ENCODE measurements at regions not wholly inside any gene's neighbourhood (a gene's known extent, or its start where the extent isn't known, plus 50 kb on each side); places are given as distances from the start of the nearest gene placed in this dataset.

- TF ChIP-seq E2F8 (IDR thresholded peaks at IDR 0.05; ENCODE audit: low read depth, partially characterized antibody) = no peak
- TF ChIP-seq POLR2AphosphoS2 (IDR thresholded peaks at IDR 0.05; ENCODE audit: low read depth, low read length) = no peak
- no peak for TF ChIP-seq KDM1A (IDR thresholded peaks at IDR 0.05; ENCODE audit: borderline replicate concordance)
- no peak for TF ChIP-seq ASH2L (IDR thresholded peaks at IDR 0.05; ENCODE audit: borderline replicate concordance, low read depth)
- TF ChIP-seq IRF3 (IDR thresholded peaks at IDR 0.05) = no peak
- TF ChIP-seq CHD4 (IDR thresholded peaks at IDR 0.05) = no peak
- no peak for TF ChIP-seq LARP7 (IDR thresholded peaks at IDR 0.05)
- no peak for TF ChIP-seq ZBTB33 (IDR thresholded peaks at IDR 0.05)
- no peak for TF ChIP-seq GABPA (IDR thresholded peaks at IDR 0.05; ENCODE audit: low read depth)
- no peak for TF ChIP-seq RAD51 (IDR thresholded peaks at IDR 0.05)
- no peak for TF ChIP-seq STAT1 (conservative IDR thresholded peaks at IDR 0.05)
- TF ChIP-seq PKNOX1 (IDR thresholded peaks at IDR 0.05) = no peak
Observed at GRCh38 chr5:67942421-67942820, 273.1 kb upstream of the PIK3R1 start (continued).
